ENCODE measurements at regions not wholly inside any gene's neighbourhood (a gene's known extent, or its start where the extent isn't known, plus 50 kb on each side); places are given as distances from the start of the nearest gene placed in this dataset.
"Not testable (repeated sequence)": the region's sequence is repeated elsewhere in the genome, so short reads cannot be mapped to it uniquely, and the experiment has no call there.

DNA sequence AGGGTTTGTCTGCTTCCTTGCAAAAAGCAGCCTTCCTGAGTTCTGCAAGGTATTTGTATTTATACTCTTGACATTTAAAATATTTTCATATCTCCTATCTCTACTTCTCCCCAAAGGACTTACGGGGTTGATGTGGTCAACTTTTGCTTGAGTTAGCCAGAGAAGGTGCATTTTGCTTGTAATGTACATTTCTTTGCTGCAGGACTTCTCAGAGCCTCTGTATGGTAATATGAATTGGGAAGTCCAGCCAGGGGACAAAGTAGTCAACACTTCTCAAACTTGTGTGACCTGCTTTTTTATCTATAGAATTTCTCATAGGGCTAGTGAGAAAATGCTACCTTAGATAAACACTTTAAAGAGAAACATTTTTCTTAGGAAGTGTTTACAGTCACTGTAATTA, 148.2 kb upstream of the LRIG1 start:
- no peak overlapping the region for H3K4me2 ChIP-seq (ENCODE audit: insufficient read depth, low read length)
- no peak for ATAC-seq
- BruUV-seq (replicated peaks), result no TSS peak
- CTCF ChIA-PET (ENCODE audit: low intra/inter-chr PET ratio), result no interaction called here
- 0% methylated on average over 1 of the region's 1 CpG for WGBS (ENCODE audit: insufficient coverage, low coverage, missing lambda C conversion rate)
- no peak for FAIRE-seq
- no peaks in the 10 kb centered on the region for H3K36me3 ChIP-seq (ENCODE audit: control insufficient read depth, insufficient read depth, low read length)
- no peak for DNase-seq (ENCODE audit: extremely low read depth in 1 of 4, low spot score in 3 of 4)
- H3K27ac ChIP-seq (ENCODE audit: extremely low read depth, low read depth, low read length), result no peak overlapping the region
- no peak overlapping the region for H3K4me3 ChIP-seq
- intact Hi-C loops (cut with micrococcal nuclease), result no loop called here
- H3K79me2 ChIP-seq (ENCODE audit: control insufficient read depth, insufficient read depth, low read length), result no peaks in the 10 kb centered on the region
- H3K9me3 ChIP-seq (replicated peaks; ENCODE audit: control insufficient read depth, insufficient read depth, low read depth, low read length), result no peaks in the 10 kb centered on the region
- no peak overlapping the region for H2AFZ ChIP-seq (ENCODE audit: low read depth, low read length)
- H3K9me1 ChIP-seq (ENCODE audit: control insufficient read depth, insufficient read depth, low read length), result no peaks in the 10 kb centered on the region
- in situ Hi-C loops (cut with MboI), result no loop called here
- H3K27me3 ChIP-seq (ENCODE audit: control insufficient read depth in 2 of 2, insufficient read depth in 2 of 2, low read length in 2 of 2), result no peaks in the 10 kb centered on the region
- H3K4me1 ChIP-seq (replicated peaks in 1 of 2; ENCODE audit: control insufficient read depth in 2 of 2, insufficient read depth in 2 of 2, low read length in 2 of 2), result no peaks in the 10 kb centered on the region
- peak; percentile 74 for TF ChIP-seq ZNF239 (CRISPR knock-in tag; IDR thresholded peaks at IDR 0.05)
- no peak for TF ChIP-seq SP2 (IDR thresholded peaks at IDR 0.05; ENCODE audit: extremely low read depth, low read depth, low read length, poor library complexity, severe bottlenecking)
- POLR2A ChIA-PET, result no interaction called here
- no peak overlapping the region for H3K9ac ChIP-seq (ENCODE audit: insufficient read depth in 1 of 2, low read depth in 2 of 2, low read length in 2 of 2)
- H4K20me1 ChIP-seq (replicated peaks; ENCODE audit: control insufficient read depth, insufficient read depth, low read length), result no peaks in the 10 kb centered on the region

DNA sequence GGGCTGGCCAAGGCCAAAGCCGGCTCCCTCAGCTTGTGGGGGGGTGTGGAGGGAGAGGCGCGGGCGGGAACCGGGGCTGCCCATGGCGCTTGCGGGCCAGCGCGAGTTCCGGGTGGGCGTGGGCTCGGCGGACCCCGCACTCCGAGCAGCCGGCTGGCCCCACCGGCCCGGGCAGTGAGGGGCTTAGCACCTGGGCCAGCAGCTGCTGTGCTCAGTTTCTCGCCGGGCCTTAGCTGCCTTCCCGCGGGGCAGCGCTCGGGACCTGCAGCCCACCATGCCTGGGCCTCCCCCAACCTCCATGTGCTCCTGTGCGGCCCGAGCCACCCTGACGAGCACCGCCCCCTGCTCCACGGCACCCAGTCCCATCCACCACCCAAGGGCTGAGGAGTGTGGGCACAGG, 150.7 kb upstream of the LRIG1 start:
- POLR2A ChIA-PET; H3K4me2 ChIP-seq (ENCODE audit: insufficient read depth, low read length); ATAC-seq; H3K36me3 ChIP-seq (ENCODE audit: control insufficient read depth, insufficient read depth, low read length); H3K27ac ChIP-seq (ENCODE audit: extremely low read depth, low read depth, low read length); DNase-seq (ENCODE audit: extremely low read depth in 1 of 4, low spot score in 3 of 4); CTCF ChIA-PET (ENCODE audit: low intra/inter-chr PET ratio); FAIRE-seq; H4K20me1 ChIP-seq (replicated peaks; ENCODE audit: control insufficient read depth, insufficient read depth, low read length); H3K9me1 ChIP-seq (ENCODE audit: control insufficient read depth, insufficient read depth, low read length); H2AFZ ChIP-seq (ENCODE audit: low read depth, low read length); H3K79me2 ChIP-seq (ENCODE audit: control insufficient read depth, insufficient read depth, low read length); H3K9me3 ChIP-seq (replicated peaks; ENCODE audit: control insufficient read depth, insufficient read depth, low read depth, low read length); intact Hi-C loops (cut with micrococcal nuclease); H3K4me1 ChIP-seq (replicated peaks in 1 of 2; ENCODE audit: control insufficient read depth in 2 of 2, insufficient read depth in 2 of 2, low read length in 2 of 2); in situ Hi-C loops (cut with MboI); H3K9ac ChIP-seq (ENCODE audit: insufficient read depth in 1 of 2, low read depth in 2 of 2, low read length in 2 of 2); BruUV-seq (replicated peaks); H3K4me3 ChIP-seq: not testable (repeated sequence)
- peaks cover 0 to 10% of the 10 kb centered on the region in 2 experiments; a peak in 2 of 5 replicates for H3K27me3 ChIP-seq (ENCODE audit: control insufficient read depth in 2 of 2, insufficient read depth in 2 of 2, low read length in 2 of 2)
- WGBS (ENCODE audit: insufficient coverage, low coverage, missing lambda C conversion rate), result 21% methylated on average over 6 of the region's 29 CpGs
